D341Med (cell line): ENCODE measurements at regions not wholly inside any gene's neighbourhood (a gene's known extent, or its start where the extent isn't known, plus 50 kb on each side); places are given as distances from the start of the nearest gene placed in this dataset.

Experiments
- DNase-seq: peaks from one replicate; pipeline ENCODE4 v3.0.0; 2012; ENCODE audit warnings: low spot score

DNA sequence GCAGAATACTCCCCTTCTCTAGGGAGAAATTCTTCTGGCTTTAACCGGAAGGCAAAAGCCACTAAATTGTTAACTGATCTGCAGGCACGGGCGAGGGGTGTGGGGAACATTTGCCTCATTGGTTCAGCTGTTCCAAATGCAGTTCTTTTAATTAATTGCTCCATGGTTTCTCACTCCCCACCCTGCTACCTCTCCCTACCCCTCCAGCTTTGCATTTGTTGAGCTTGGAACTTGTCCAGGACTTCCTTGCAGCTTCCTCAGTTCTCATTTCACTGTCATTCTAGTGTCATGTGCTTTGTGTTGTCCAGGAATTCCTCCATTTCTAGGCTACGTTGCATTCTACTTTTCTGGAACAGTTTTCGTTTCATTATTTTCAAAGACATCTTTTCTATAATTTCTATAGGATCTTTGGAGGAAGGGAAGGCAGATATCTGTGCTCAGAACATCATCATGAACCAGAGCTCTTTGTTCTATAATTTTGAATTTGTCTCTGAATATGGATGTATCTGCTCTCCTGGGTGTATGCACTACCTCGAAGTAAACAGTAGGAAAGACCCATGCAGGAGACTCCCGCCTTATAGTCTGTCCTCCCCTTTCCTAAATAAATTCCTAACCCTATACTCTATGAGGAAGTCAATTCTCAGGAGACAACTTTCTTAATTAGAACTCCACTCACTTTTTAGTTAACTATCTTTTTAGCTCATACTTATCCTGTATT, 132.4 kb upstream of the LMO4 start:
- no peak for DNase-seq

DNA sequence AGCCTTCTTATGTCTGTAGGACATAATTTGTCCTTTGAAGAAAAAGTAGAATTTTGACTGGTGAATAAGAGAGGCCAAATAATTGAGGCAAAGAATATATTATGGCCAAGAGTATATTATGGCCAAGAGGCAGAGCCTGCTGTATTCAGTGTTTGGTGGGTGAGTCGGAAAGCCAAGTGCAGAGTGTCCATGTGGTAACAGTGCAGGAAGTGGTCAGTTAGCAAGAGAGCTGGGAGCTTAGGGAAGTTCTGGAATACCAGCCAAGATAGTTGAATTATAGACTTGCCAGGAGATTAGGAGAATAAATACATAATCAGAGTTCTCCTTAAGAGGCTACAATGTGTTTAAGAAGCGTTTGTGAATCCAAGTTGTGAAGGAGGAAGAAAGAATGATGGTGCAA, 131.5 kb upstream of the LMO4 start:
- DNase-seq, result no peak

DNA sequence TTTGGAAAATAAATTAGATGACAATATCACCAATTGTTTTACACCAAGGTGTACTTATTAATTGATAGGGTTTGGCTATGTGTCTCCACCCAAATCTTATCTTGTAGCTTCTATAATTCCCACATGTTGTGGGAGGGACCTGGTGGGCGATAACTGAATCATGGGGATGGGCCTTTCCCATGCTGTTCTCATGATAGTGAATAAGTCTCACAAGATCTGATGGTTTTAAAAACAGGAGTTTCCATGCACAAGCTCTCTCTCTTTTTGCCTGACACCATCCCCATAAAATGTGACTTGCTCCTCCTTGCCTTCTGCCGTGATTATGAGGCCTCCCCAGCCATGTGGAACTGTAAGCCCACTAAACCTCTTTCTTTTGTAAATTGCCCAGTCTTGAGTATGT, 131.0 kb upstream of the LMO4 start:
- no peak for DNase-seq

DNA sequence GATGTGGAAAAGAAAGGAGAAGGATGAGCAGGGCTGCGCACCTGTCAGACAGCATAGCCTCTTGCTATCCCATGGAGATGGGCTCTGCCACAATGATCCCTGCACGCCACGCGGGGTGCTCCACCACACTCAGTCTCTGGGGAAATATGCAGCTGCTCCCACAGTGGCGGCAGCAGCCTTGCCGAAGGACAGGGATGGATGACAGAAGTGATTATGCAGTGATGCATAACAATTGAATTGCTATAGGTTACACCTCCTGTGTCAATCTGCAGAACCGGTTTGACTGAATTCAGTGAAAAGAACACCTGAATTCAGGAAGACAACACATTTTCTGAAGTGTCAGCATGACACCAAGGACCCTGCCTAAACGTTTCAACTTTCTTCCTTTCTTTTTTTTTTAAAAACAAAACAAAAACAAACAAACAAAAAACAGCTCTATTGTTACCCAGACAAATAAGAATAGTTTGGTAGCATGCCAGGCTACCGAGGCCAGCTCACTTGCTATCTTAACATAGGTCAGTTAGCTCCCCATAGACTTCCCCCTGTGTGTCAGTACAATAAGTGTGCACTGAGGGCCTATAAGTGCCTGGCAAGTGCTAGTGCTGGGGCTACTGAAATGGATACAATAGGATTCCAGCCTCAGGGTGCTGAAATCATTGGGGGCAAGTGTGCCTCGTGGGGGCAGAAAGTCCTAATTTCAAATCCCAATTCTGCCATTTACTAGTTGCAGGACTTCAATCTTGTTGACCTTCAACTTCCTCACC, 127.6 kb upstream of the LMO4 start:
- DNase-seq, result peak; percentile 46

DNA sequence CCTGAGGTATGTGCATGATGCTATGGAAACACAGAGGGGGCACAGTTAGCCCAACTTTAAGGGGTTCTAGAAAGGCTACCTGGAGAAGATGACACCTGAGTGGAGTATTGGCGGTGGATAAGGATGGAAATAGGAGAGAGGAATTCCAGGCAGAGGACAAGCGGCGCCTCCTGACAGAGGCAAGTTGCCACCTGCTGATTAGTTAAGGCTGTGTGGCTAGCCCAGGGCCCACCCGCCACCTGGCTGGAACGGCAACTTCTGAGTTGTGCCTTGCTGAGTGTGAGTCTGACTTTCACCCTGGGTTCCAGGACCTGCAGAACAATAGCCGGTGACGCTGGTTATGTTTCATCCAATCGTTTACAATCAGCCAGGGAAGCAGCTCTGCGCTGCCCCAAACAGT, 126.9 kb upstream of the LMO4 start:
- DNase-seq, result no peak

DNA sequence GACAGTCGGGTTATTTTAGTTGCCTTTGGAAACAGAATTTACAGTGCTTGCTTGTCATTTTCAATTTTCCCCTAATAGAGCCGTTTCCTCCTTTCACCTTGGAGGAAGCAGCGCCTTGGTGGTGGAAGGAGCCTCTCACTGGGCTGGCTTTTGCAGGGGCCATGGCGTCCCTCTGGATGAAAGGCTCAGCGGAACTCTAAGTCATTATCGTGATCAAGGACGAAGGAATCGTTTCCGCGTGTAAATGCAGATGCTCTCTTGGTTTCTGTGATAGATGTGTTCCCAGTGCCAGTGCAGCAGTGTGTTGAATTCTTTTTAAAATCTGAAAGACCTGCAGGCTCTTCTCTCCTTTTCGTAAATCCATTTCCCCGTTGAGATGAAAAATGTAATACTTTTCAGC, 126.2 kb upstream of the LMO4 start:
- DNase-seq, result no peak

DNA sequence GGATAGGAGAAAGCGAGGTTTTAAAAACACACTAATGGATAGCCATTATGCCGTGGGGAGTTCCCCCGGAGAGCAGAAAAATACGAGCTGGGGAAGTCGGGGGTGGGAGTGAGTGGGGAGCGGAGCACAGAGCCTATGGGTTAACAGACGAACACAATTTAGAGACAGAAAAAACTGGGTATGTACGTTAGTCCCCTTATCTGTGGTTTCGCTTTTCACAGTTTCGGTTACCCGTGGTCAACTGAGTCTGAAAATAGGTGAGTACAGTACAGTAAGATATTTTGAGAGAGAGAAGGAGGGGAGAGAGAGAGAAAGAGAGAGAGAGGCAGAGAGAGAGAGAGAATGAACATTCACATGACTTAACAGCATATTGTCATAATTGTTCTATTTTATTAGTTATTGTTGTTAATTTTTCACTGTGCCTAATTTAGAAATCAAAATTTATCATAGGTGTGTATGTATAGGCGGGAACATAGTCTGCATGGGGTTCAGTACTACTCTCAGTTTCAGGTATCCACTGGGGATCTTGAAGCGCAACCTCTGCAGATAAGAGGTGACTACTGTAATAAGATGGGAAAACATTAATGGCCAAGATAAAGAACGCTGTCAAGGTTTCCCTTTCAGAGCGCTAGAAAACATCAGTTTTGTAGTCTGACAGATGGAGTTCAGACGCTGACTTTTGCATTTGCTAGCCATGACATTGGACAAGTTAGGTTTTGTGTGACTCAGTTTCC, 125.6 kb upstream of the LMO4 start:
- no peak for DNase-seq

DNA sequence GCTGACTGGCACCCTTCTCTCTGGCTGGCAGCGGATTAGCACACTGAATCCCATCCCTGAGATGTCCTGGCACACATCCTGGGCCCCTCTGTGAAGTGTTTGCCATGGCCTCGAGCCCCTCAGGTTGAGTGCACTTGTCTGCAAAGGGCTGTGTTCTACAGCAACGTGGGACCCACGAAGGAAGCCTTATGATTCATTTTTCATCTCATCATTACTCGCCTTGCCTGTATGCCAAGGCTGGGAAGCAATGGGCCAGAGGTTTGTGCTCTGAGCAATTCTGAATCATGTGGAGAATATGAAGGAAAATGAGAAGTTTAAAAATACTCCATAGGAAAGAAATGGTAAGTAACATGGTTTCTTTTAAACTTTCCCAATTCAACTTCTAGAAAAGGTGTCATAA, 124.8 kb upstream of the LMO4 start:
- DNase-seq, result no peak

DNA sequence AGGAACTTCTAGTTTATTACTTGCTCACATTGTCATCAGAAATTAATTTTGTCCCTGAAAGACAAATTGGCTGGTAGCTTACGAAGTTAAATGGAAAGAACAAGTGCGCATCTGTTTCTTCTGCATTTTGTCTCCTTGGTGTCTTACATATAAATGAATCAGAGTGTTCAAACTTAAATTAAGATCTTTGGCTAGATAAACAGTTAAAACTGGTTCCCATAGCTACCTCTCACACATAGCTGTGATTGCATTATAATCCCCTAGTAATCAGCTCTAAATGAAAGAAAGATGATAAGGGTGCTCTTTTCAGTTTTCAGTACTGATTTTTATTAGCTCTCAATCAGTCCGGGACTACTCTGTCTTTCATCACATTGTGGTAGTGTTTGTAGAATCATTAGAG, 124.2 kb upstream of the LMO4 start:
- DNase-seq, result no peak

DNA sequence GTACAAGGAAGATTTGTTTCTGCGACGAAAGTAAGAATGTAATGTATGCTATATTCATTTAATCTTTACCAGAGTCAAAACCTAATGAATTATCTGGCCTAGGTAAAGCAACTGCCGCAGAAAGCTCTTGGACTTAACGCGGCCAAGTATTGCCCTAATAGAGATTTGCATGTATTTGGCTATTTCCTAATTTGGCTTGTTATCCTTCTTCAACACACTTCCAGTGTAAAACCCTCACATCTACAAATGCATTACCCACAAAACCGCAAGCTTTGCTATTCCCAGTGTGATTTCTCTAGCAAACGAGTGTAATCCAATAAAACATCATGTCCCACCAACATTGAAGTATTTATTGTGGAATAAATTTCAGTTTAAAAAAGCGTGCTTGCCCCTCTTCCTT, 123.8 kb upstream of the LMO4 start:
- no peak for DNase-seq

DNA sequence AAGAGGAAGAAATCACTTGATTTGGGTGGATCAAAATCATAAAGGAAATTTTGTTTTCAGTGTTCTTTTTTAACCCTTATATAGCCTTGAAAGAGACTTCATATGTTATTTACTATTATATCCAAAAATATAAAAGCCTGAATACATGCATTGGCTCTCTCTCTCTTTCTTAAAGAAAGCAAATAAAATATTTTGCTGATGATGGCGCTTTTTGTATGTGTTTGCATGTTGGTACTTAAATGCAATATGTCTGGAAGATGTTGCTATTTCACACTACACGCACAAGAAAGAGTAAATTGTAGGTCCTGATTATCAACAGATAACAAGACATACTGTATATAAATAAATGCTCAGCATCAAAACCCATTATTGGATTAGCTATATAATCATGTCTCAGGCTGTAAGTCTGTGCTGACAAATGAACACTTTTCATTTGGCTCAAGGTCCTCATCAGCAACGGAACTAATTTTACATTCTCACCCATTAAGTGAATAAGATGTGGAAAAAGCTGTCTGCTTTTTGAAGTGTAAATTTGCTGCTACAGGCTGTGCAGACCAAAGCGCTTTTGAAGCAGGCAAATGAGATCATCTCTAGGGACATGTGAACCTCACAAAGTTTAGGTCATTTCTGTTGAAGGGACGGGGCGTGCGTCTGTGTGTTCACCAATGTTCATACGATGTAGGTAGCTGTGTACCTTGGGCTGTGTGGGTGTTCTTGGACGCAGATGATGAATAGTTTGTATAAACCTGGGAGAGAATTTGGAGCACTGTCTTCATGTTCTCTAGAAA, 122.4 kb upstream of the LMO4 start:
- DNase-seq, result no peak

DNA sequence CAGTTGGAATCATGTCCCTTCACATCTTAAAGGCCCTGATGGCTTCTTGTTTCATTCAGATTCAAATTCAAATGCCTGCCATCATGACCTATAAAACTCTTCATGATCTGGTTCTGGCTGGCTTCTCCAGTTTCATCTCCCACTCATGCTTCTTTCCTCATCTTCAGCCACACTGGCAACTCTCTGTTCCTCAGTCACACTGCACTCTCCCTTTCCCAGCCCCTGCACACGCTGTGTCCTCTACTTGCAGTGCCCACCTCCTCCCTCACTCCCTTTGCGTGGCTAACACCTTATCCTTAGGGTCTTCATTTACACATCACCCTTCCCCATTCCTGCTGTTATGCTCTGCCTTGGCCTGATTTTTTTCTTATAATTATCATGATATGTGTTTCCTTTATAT, 120.6 kb upstream of the LMO4 start:
- no peak for DNase-seq

DNA sequence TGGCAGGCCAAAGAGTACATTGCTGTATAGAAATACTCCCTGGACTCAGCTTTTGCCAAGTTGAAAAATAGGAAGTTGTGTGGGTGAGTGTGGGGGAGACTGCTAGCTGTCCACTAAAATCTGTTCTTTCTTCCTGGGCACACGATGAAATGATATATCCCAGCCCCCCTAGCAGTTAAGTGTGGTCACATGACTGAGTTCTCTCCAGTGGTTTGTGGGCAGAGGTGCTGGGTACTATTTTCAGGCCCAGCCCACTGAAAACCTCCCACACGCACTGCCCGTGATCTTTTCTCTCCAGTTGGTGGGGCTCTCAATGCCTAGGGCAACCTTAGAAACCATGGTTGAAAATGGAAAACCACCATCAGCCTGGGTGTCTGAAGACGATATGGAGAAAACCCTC, 119.7 kb upstream of the LMO4 start:
- DNase-seq, result no peak

DNA sequence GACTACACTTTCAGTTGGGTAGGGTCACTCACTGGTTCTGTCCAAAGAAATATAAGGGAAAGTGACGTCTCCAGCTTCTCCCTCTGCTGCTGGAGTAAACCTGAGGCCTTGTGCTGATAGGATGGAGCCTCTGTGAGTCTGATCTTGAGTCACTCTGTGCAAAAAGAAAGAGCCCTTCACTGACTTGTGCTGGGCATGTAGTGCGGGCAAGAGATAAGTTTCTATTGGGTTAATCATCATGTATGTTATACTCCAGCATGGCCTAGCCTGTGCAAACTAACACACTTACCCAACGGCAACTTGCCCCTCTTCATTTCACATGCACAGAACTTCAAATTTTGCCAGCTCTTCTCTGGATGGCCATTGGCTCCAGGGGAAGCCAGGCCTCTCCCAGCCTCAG, 118.5 kb upstream of the LMO4 start:
- no peak for DNase-seq

DNA sequence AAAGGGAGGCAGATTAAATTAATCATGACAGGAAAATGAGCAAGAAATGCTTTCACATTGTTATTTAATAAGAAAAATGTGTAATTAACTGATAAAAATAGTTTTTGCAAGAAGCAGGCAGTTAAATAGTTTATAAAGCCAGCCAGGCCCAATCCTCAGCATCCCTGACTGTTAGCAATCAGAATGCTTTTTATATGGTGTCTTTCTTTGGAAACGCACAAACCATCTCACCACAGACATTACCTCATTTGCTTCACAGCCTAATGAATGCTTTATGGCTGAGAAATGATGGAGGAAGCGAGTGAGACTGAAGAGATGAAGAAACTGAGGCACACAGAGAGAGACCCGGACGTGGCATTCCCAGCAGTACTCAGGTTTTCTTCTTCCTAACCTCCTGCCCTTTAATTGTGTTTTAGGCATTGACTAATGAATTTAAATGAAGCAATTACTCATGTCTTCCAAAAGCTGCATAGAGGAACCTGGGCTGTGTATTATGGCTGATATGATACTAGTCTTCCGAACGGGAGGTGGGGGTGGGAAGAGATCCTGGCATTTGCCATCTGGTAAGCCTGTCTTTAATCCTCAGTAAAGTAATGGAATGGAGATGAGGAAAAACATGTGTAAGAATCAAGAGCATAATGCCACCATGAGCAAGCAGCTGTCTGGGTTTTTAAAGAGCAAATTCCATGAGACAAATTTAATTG, 116.1 kb upstream of the LMO4 start:
- peak; percentile 66 for DNase-seq

DNA sequence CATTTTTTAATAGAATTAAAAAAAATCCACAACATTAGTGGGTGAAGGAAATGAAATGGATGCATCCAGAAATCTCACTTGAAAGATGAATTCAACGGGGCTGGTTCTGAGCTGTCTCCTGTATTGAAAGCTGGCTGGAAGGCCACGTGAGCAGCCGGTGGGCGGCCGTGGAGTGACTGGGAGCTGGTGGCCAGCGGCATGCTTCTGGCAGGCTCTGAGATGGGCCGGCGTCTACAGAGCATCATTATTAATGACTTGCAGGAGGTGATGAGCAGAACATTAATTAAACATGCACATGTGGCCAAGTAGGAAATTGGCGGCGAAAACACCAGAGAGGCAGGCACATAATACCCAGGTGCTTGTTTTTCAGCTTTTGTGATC, 115.6 kb upstream of the LMO4 start:
- peak; percentile 65 for DNase-seq

DNA sequence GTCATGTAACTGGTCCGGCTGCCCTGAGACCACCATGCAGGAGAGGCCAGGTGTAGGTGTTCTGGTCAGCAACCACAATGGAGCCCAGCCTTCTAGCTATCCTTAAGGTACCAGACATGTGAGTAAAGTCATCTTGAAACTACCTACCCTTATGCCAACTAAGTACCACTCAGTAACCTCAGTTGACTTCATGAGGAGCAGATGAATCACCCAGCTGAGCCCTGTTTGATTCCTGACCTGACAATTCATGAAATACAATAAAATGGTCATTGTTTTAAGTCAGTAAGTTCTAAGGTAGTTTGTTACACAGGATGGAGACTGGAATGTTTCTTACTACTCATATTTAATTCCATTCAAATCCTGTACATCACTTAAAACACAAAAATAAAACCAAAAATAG, 113.1 kb upstream of the LMO4 start:
- DNase-seq, result no peak

DNA sequence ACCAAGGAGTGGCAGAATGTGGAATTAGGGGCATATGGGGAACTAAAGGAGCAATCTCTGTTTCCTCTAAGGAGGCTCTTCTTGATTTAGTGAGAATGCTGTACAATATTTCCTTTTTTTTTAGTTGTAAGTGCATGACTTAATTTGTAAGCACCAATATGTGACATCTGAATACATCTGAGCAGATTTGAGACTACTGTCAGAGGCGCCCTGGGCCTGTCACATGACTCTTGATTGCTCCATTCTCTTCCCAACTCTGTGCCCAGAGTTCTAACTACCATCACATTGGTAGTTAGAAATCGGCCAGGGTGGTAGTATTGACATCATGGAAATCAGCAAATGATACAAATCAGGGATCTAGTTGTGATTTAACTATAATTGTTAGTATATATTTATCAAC, 110.1 kb upstream of the LMO4 start:
- no peak for DNase-seq

DNA sequence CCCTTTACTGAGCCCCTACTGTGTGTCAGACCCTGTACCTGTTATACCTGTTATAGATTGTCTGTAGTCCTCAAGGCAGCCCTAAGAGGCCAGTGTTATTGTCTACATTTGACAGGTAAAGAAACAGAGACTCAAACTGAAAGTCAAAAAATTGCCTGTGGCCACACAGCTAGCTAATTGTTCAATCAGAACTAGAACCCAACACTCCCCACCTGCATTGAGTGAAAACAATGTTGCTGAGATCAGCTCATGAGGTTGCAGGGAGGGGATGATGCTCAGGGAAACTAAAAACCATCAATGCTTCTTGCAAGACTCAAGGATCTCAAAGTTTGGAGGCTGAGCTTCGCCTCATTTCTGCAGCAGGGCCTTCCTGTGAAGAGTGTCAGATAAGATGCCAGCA, 109.5 kb upstream of the LMO4 start:
- no peak for DNase-seq

DNA sequence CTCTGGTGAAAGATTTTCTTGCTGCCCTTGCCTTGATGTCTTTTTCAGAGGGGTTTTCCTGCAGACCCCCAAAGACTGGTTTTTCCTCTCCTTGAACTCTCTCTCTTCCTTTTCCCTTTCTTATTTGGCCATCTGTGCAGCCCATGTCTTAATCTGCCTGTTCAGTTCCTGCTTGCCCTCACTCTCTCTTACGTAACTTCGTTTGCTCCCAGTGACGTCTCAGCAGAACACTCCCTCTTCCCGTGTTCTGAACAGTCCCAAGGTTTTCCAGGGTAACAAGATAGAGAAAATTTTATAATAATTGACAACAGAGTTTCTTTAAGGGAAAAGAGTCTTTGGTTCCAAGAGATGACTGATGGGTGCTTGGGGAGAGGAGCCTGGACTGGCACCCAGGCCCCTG, 109.1 kb upstream of the LMO4 start:
- no peak for DNase-seq

DNA sequence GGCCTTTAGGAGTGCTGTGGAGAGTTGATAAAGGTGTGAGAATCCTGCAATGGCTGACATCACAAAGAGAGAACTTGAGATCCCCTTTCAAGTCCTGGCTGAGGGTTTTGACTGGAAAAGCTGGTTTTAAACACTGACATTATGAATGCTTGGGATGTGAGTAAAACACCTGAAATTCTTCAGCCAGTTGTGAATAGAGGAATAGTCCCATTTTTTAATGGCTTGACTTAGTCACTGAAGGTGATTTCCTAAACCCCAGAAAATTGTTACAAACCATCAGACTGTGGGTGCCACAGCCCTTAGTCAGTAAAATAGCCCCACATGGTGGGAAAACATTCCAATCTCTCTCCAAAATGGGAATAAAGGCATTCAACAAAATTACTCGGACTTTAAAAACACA, 107.7 kb upstream of the LMO4 start:
- DNase-seq, result no peak

DNA sequence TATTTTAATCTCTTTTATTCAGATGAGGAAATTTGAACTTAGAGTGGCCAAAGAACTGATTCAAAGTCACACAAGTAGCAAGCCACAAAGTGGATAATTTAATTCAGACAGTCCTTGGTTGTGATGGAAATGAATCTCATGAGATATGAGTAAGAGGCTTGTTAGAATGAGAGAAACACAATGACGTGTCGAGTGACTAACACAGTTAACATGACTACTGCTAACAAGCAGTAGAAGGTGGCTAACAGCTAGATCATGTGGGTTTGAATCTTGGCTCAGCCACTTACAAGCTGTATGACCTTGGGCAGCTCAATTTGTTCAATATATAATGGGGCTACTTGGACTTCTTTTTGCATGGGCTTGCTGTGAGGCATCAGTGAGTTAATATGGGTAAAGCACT, 104.5 kb upstream of the LMO4 start:
- DNase-seq, result no peak
